ENCODE measurements at regions not wholly inside any gene's neighbourhood (a gene's known extent, or its start where the extent isn't known, plus 50 kb on each side); places are given as distances from the start of the nearest gene placed in this dataset.

DNA sequence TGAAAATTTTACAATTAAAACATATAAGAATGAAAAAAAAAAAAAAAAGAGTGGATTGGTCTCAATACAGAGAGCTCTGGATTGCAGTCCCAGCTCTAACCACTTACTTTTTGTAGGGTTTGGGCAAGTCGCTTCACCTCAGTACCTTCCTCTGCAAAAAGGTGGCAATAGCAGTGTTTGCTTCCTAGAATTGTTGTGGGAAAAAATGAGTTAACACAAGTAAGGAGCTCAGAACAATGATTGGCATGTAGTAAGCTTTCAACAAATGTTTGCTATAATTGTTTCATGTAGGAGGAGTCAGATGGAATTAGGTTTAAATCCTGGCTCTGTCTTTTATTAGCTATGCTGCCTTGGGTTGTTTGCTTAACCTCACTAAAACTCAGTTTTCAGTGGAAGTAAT lies 425.2 kb upstream of the TBL1XR1 start:
- TF ChIP-seq, protein P1, sequence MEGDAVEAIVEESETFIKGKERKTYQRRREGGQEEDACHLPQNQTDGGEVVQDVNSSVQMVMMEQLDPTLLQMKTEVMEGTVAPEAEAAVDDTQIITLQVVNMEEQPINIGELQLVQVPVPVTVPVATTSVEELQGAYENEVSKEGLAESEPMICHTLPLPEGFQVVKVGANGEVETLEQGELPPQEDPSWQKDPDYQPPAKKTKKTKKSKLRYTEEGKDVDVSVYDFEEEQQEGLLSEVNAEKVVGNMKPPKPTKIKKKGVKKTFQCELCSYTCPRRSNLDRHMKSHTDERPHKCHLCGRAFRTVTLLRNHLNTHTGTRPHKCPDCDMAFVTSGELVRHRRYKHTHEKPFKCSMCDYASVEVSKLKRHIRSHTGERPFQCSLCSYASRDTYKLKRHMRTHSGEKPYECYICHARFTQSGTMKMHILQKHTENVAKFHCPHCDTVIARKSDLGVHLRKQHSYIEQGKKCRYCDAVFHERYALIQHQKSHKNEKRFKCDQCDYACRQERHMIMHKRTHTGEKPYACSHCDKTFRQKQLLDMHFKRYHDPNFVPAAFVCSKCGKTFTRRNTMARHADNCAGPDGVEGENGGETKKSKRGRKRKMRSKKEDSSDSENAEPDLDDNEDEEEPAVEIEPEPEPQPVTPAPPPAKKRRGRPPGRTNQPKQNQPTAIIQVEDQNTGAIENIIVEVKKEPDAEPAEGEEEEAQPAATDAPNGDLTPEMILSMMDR (conservative IDR thresholded peaks at IDR 0.05; ENCODE audit: low read depth, low read length), result 0 out of 2 replicates have a peak, but pooled peaks have one; percentile 26
- TF ChIP-seq EZH2 (IDR thresholded peaks at IDR 0.05; ENCODE audit: low read length, unreplicated experiment), result no peak
- no peak for TF ChIP-seq EZH2phosphoT487 (IDR thresholded peaks at IDR 0.05; ENCODE audit: borderline replicate concordance, low read length)

Data from PC-3 (cell line).